HL-60 (cell line): ENCODE measurements at regions not wholly inside any gene's neighbourhood (a gene's known extent, or its start where the extent isn't known, plus 50 kb on each side); places are given as distances from the start of the nearest gene placed in this dataset.
"Not testable (repeated sequence)": the region's sequence is repeated elsewhere in the genome, so short reads cannot be mapped to it uniquely, and the experiment has no call there.

ENCODE experiments used
- DNase-seq, 2 experiments: peaks; one replicate each; pipeline ENCODE4 v3.0.0-alpha.2; 2010 to 2020; ENCODE audit warnings: low read depth in 1 of 2, low spot score in 1 of 2
- H3K27ac ChIP-seq: fragments of 250-450 bp; sonication (Bioruptor Pico); replicated peaks from 2 replicates; pipeline ENCODE4 v1.5.1; 2020; ENCODE audit warnings: mild to moderate bottlenecking, moderate library complexity
- H3K27me3 ChIP-seq: fragments of 250-450 bp; sonication (Bioruptor Pico); 2 replicates; pipeline ENCODE4 v1.5.1; 2021; ENCODE audit warnings: mild to moderate bottlenecking, moderate library complexity; ENCODE audit not compliant: insufficient read depth, poor library complexity, severe bottlenecking
- H3K4me3 ChIP-seq: replicated peaks from 2 replicates; pipeline ENCODE4 v1.5.1; 2011; ENCODE audit warnings: mild to moderate bottlenecking, control low read depth, low read length; ENCODE audit not compliant: insufficient read depth
- REST ChIP-seq: IDR thresholded peaks from 2 replicates; pipeline ENCODE4 v1.6.1; 2012; ENCODE audit warnings: low read depth; ENCODE audit not compliant: insufficient replicate concordance
- TF ChIP-seq, protein P1 (sequence below): IDR thresholded peaks from one replicate; pipeline ENCODE4 v1.5.1; 2011; ENCODE audit warnings: low read length, control low read depth, inconsistent platforms; ENCODE audit not compliant: insufficient read depth

DNA sequence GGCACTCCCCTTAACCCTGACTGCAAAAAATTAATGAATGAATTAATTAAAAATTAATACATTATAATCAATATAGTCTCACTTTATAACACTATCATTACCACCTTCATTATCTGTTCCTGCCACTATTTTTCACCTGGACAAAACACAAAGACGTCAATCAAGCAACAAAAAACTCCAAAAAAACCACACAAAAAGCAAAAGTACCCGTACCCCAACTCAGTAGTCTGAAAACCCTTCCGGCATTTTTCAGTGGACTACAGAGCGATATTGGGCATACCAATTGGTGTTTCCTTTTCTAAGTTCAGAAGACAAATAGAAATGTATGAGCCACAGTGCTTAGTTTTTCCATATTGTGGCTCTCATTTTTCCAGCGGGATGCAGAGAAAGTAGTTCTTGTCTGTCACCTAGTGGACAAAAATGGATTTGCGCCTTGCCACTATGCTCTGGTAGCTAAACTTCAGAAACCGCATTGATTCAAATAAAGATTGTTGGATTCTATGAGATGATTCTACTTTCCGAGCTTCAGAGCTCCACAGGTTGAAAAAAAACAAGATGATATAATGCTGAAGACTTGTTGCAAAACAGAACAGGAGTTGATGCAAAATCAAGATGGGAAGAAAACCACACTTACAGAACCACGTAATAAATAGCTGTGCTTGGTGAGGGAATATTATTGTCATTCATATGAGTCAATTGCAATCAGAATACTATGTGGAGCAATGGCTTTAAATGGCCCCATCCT, 50.6 kb upstream of the ITGB1 start:
- Histone ChIP-seq H3K27me3 (no peaks in the 10 kb centered on the region), H3K27ac (no peak overlapping the region), H3K4me3 (no peak overlapping the region)
- peak; percentile 22 to 49 for DNase-seq
- TF ChIP-seq REST = no peak
- TF ChIP-seq, protein P1, sequence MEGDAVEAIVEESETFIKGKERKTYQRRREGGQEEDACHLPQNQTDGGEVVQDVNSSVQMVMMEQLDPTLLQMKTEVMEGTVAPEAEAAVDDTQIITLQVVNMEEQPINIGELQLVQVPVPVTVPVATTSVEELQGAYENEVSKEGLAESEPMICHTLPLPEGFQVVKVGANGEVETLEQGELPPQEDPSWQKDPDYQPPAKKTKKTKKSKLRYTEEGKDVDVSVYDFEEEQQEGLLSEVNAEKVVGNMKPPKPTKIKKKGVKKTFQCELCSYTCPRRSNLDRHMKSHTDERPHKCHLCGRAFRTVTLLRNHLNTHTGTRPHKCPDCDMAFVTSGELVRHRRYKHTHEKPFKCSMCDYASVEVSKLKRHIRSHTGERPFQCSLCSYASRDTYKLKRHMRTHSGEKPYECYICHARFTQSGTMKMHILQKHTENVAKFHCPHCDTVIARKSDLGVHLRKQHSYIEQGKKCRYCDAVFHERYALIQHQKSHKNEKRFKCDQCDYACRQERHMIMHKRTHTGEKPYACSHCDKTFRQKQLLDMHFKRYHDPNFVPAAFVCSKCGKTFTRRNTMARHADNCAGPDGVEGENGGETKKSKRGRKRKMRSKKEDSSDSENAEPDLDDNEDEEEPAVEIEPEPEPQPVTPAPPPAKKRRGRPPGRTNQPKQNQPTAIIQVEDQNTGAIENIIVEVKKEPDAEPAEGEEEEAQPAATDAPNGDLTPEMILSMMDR = peak; percentile 98

DNA sequence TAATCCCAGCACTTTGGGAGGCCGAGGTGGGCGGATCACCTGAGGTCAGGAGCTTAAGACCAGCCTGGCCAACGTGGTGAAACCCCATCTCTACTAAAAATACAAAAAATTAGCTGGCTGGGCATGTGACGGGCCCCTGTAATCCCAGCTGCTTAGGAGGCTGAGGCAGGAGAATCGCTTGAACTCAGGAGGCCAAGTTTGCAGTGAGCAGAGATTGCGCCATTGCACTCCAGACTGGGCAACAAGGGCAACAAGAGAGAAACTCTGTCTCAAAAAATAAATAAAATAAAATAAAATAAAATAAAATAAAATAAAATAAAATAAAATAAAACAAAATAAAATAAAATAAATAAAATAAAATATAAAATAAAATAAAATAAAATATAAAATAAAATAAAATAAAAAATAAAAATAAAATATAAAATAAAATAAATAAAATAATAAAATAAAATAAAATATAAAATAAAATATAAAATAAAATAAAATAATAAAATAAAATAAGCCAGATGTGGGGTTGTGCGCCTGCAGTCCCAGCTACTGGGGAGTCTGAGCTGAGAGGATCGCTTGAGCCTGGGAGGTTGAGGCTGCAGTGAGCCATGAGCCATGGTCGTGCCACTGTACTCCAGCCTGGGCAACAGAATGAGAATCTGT, 49.8 kb upstream of the ITGB1 start:
- not testable (repeated sequence) for H3K27me3 ChIP-seq, H3K27ac ChIP-seq, DNase-seq, H3K4me3 ChIP-seq
